ENCODE measurements at regions not wholly inside any gene's neighbourhood (a gene's known extent, or its start where the extent isn't known, plus 50 kb on each side); places are given as distances from the start of the nearest gene placed in this dataset.

DNA sequence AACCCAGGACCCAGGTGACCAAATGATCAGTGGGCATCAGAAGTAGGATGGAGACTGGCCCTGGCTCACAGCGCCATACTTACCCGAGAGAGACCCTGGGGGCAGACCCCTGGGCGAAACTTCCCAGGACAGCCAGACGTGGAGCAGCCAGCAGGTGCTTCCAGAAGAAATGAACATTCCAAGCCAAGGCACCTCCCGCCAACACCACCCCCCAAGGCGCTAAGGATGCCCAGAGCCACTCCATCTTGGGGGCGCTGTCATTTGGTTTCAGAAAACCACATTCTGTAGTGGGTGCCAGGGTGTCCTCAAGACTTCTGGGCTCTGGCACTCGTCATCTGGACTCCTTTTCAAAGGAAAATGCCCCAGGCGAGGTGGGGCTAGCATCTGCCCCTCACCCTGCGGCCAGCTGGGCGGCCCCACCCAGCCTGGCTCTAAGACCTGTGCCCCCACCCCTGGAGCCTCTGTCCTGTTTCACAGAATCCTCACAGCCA is 98.8 kb downstream of the RIPK4 start (continued):
- TF ChIP-seq, protein P1, sequence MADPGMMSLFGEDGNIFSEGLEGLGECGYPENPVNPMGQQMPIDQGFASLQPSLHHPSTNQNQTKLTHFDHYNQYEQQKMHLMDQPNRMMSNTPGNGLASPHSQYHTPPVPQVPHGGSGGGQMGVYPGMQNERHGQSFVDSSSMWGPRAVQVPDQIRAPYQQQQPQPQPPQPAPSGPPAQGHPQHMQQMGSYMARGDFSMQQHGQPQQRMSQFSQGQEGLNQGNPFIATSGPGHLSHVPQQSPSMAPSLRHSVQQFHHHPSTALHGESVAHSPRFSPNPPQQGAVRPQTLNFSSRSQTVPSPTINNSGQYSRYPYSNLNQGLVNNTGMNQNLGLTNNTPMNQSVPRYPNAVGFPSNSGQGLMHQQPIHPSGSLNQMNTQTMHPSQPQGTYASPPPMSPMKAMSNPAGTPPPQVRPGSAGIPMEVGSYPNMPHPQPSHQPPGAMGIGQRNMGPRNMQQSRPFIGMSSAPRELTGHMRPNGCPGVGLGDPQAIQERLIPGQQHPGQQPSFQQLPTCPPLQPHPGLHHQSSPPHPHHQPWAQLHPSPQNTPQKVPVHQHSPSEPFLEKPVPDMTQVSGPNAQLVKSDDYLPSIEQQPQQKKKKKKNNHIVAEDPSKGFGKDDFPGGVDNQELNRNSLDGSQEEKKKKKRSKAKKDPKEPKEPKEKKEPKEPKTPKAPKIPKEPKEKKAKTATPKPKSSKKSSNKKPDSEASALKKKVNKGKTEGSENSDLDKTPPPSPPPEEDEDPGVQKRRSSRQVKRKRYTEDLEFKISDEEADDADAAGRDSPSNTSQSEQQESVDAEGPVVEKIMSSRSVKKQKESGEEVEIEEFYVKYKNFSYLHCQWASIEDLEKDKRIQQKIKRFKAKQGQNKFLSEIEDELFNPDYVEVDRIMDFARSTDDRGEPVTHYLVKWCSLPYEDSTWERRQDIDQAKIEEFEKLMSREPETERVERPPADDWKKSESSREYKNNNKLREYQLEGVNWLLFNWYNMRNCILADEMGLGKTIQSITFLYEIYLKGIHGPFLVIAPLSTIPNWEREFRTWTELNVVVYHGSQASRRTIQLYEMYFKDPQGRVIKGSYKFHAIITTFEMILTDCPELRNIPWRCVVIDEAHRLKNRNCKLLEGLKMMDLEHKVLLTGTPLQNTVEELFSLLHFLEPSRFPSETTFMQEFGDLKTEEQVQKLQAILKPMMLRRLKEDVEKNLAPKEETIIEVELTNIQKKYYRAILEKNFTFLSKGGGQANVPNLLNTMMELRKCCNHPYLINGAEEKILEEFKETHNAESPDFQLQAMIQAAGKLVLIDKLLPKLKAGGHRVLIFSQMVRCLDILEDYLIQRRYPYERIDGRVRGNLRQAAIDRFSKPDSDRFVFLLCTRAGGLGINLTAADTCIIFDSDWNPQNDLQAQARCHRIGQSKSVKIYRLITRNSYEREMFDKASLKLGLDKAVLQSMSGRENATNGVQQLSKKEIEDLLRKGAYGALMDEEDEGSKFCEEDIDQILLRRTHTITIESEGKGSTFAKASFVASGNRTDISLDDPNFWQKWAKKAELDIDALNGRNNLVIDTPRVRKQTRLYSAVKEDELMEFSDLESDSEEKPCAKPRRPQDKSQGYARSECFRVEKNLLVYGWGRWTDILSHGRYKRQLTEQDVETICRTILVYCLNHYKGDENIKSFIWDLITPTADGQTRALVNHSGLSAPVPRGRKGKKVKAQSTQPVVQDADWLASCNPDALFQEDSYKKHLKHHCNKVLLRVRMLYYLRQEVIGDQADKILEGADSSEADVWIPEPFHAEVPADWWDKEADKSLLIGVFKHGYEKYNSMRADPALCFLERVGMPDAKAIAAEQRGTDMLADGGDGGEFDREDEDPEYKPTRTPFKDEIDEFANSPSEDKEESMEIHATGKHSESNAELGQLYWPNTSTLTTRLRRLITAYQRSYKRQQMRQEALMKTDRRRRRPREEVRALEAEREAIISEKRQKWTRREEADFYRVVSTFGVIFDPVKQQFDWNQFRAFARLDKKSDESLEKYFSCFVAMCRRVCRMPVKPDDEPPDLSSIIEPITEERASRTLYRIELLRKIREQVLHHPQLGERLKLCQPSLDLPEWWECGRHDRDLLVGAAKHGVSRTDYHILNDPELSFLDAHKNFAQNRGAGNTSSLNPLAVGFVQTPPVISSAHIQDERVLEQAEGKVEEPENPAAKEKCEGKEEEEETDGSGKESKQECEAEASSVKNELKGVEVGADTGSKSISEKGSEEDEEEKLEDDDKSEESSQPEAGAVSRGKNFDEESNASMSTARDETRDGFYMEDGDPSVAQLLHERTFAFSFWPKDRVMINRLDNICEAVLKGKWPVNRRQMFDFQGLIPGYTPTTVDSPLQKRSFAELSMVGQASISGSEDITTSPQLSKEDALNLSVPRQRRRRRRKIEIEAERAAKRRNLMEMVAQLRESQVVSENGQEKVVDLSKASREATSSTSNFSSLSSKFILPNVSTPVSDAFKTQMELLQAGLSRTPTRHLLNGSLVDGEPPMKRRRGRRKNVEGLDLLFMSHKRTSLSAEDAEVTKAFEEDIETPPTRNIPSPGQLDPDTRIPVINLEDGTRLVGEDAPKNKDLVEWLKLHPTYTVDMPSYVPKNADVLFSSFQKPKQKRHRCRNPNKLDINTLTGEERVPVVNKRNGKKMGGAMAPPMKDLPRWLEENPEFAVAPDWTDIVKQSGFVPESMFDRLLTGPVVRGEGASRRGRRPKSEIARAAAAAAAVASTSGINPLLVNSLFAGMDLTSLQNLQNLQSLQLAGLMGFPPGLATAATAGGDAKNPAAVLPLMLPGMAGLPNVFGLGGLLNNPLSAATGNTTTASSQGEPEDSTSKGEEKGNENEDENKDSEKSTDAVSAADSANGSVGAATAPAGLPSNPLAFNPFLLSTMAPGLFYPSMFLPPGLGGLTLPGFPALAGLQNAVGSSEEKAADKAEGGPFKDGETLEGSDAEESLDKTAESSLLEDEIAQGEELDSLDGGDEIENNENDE (IDR thresholded peaks at IDR 0.05; ENCODE audit: insufficient replicate concordance, low read length): no peak
- TF ChIP-seq SIX5 (IDR thresholded peaks at IDR 0.05; ENCODE audit: low read depth, low read length) (no peak), CHD2 (IDR thresholded peaks at IDR 0.05; ENCODE audit: low read length) (no peak), RFX5 (IDR thresholded peaks at IDR 0.05; ENCODE audit: borderline replicate concordance, low read depth, low read length) (no peak), SIRT6 (IDR thresholded peaks at IDR 0.05; ENCODE audit: low read length) (no peak), ZNF274 (IDR thresholded peaks at IDR 0.05; ENCODE audit: borderline replicate concordance, extremely low read depth, low read length) (no peak), GABPA (IDR thresholded peaks at IDR 0.05; ENCODE audit: borderline replicate concordance, insufficient read depth, low read length) (no peak), FOSL1 (IDR thresholded peaks at IDR 0.05; ENCODE audit: insufficient read depth, low read depth, low read length) (no peak), TCF12 (IDR thresholded peaks at IDR 0.05; ENCODE audit: low read depth, low read length) (no peak)

Data from H1 (cell line).